Peyer's patch (tissue), 4 donors: ENCODE measurements at regions not wholly inside any gene's neighbourhood (a gene's known extent, or its start where the extent isn't known, plus 50 kb on each side); places are given as distances from the start of the nearest gene placed in this dataset.

ENCODE experiments used
- DNase-seq, 3 donors: peaks; one replicate each; pipeline ENCODE4 v3.0.0-alpha.2; 2017 to 2019
- H3K27ac ChIP-seq, 4 donors: fragments of 200-600 bp; sonication (generic); one replicate each; pipeline ENCODE4 v1.5.1; 2016 to 2019
- H3K27me3 ChIP-seq, 2 donors: fragments of 200-600 bp; sonication (generic); one replicate each; pipeline ENCODE4 v1.5.1; 2019
- H3K36me3 ChIP-seq, 3 donors: fragments of 200-600 bp; sonication (generic); one replicate each; pipeline ENCODE4 v1.5.1; 2016 to 2019
- H3K4me1 ChIP-seq, 4 donors: fragments of 200-600 bp; sonication (generic); one replicate each; pipeline ENCODE4 v1.5.1; 2016 to 2019
- H3K4me3 ChIP-seq, 4 donors: fragments of 200-600 bp; sonication (generic); 1 replicate in 3 of 4; 2 replicates in 1 of 4; pipeline ENCODE4 v1.5.1; 2016 to 2019; ENCODE audit warnings: mild to moderate bottlenecking in 1 of 4
- H3K9me3 ChIP-seq, 4 donors: fragments of 200-600 bp; sonication (generic); one replicate each; pipeline ENCODE4 v1.5.1; 2016 to 2019; ENCODE audit warnings: mild to moderate bottlenecking in 1 of 4
- CTCF ChIP-seq, 6 experiments: fragments of 450-650 bp in 4 of 6; fragments of 200-600 bp in 2 of 6; sonication (generic) in 1 of 6; IDR thresholded peaks; one replicate each; pipeline ENCODE4 v1.5.1; 2017 to 2019; ENCODE audit warnings: antibody characterized with exemption in 6 of 6, mild to moderate bottlenecking in 3 of 6, moderate library complexity in 1 of 6
- POLR2A ChIP-seq, 2 donors: fragments of 450-650 bp; IDR thresholded peaks; one replicate each; pipeline ENCODE4 v1.5.1; 2017; ENCODE audit warnings: antibody characterized with exemption in 2 of 2, mild to moderate bottlenecking in 2 of 2, moderate library complexity in 2 of 2

- H3K4me1 ChIP-seq: no peaks in the 10 kb centered on the region
Observed at GRCh38 chr18:45136381-45137086, 455.8 kb downstream of the SETBP1 start.

GRCh38 chr18:45137087-45137419, 456.4 kb downstream of the SETBP1 start:
- Histone ChIP-seq H3K36me3 (no peaks in the 10 kb centered on the region), H3K9me3 (no peaks in the 10 kb centered on the region), H3K27ac (no peak overlapping the region), H3K4me3 (no peak overlapping the region), H3K4me1 (no peaks in the 10 kb centered on the region), H3K27me3 (no peaks in the 10 kb centered on the region)
- no peak for TF ChIP-seq CTCF (IDR thresholded peaks at IDR 0.05)
- no peak for TF ChIP-seq POLR2A (IDR thresholded peaks at IDR 0.05)
- no peak for DNase-seq

More at GRCh38 chr18:45136381-45137086, 455.8 kb downstream of the SETBP1 start:
- DNase-seq: peak in 1 of 3 donors; percentile 17
- TF ChIP-seq POLR2A (IDR thresholded peaks at IDR 0.05) (no peak), CTCF (IDR thresholded peaks at IDR 0.05) (no peak)
- Histone ChIP-seq H3K9me3 (no peaks in the 10 kb centered on the region), H3K27ac (no peak overlapping the region), H3K4me3 (no peak overlapping the region), H3K27me3 (no peaks in the 10 kb centered on the region), H3K36me3 (no peaks in the 10 kb centered on the region)

- DNase-seq: no peak
- Histone ChIP-seq H3K36me3 (no peaks in the 10 kb centered on the region), H3K4me1 (no peaks in the 10 kb centered on the region), H3K9me3 (no peaks in the 10 kb centered on the region), H3K27ac (no peak overlapping the region), H3K27me3 (no peaks in the 10 kb centered on the region), H3K4me3 (no peak overlapping the region)
- TF ChIP-seq POLR2A (IDR thresholded peaks at IDR 0.05): no peak
- no peak for TF ChIP-seq CTCF (IDR thresholded peaks at IDR 0.05)
Observed at GRCh38 chr18:45139478-45139877, 458.8 kb downstream of the SETBP1 start.

- Histone ChIP-seq H3K36me3 (no peaks in the 10 kb centered on the region), H3K4me3 (no peak overlapping the region), H3K27ac (no peak overlapping the region), H3K27me3 (no peaks in the 10 kb centered on the region), H3K4me1 (no peaks in the 10 kb centered on the region), H3K9me3 (no peaks in the 10 kb centered on the region)
- TF ChIP-seq POLR2A (IDR thresholded peaks at IDR 0.05) (no peak), CTCF (IDR thresholded peaks at IDR 0.05) (no peak)
- DNase-seq: no peak
Observed at GRCh38 chr18:45142868-45143267, 462.2 kb downstream of the SETBP1 start.

- no peaks in the 10 kb centered on the region for H3K9me3 ChIP-seq
- H3K27ac ChIP-seq: no peak overlapping the region
- H3K4me1 ChIP-seq: no peaks in the 10 kb centered on the region
- no peak overlapping the region for H3K4me3 ChIP-seq
- H3K36me3 ChIP-seq: no peaks in the 10 kb centered on the region
- no peak for DNase-seq
- no peak for TF ChIP-seq CTCF (IDR thresholded peaks at IDR 0.05)
- TF ChIP-seq POLR2A (IDR thresholded peaks at IDR 0.05): no peak
- no peaks in the 10 kb centered on the region for H3K27me3 ChIP-seq
Observed at GRCh38 chr18:45149712-45150111, 465.6 kb upstream of the SLC14A2 start.

- no peak for DNase-seq
- Histone ChIP-seq H3K9me3 (no peaks in the 10 kb centered on the region), H3K4me1 (no peaks in the 10 kb centered on the region), H3K36me3 (no peaks in the 10 kb centered on the region), H3K4me3 (no peak overlapping the region), H3K27ac (no peak overlapping the region), H3K27me3 (no peaks in the 10 kb centered on the region)
- no peak for TF ChIP-seq CTCF (IDR thresholded peaks at IDR 0.05)
- no peak for TF ChIP-seq POLR2A (IDR thresholded peaks at IDR 0.05)
Observed at GRCh38 chr18:45151645-45152044, 463.6 kb upstream of the SLC14A2 start.
